ENCODE measurements at regions not wholly inside any gene's neighbourhood (a gene's known extent, or its start where the extent isn't known, plus 50 kb on each side); places are given as distances from the start of the nearest gene placed in this dataset.

GRCh38 chr1:116832308-116832931 is 77.3 kb upstream of the PTGFRN start:
- H3K36me3 ChIP-seq: no peaks in the 10 kb centered on the region
- no peak for ATAC-seq
- 56 to 67% (median 59%) methylated on average over 6 of the region's 6 CpGs for WGBS, 4 donors
- DNase-seq: no peak
- TF ChIP-seq POLR2A (IDR thresholded peaks at IDR 0.05) (no peak), CTCF (IDR thresholded peaks at IDR 0.05) (no peak)
- peaks cover 0 to 6% (median 0%) of the 10 kb centered on the region in 12 donors for H3K4me1 ChIP-seq
- H3K9me3 ChIP-seq: peaks cover 0 to 7% (median 0%) of the 10 kb centered on the region in 12 donors
- H3K27me3 ChIP-seq: no peaks in the 10 kb centered on the region
- H3K27ac ChIP-seq: no peak overlapping the region
- intact Hi-C loops (cut with DNase I): no loop called here
- H3K4me3 ChIP-seq: no peak overlapping the region

GRCh38 chr1:116832932-116833578 is 76.7 kb upstream of the PTGFRN start:
- no peak for ATAC-seq
- intact Hi-C loops (cut with DNase I): no loop called here
- TF ChIP-seq CTCF (IDR thresholded peaks at IDR 0.05) (no peak), POLR2A (IDR thresholded peaks at IDR 0.05) (no peak)
- DNase-seq: no peak
- Histone ChIP-seq H3K27me3 (no peaks in the 10 kb centered on the region), H3K9me3 (peaks cover 0 to 9% (median 0%) of the 10 kb centered on the region in 12 donors), H3K4me3 (no peak overlapping the region), H3K36me3 (no peaks in the 10 kb centered on the region), H3K4me1 (peaks cover 0 to 6% (median 0%) of the 10 kb centered on the region in 12 donors), H3K27ac (no peak overlapping the region)
- 77 to 79% (median 78%) methylated on average over 3 of the region's 3 CpGs for WGBS, 4 donors

GRCh38 chr1:116833718-116834117 is 76.0 kb upstream of the PTGFRN start:
- TF ChIP-seq CTCF (IDR thresholded peaks at IDR 0.05) (no peak), POLR2A (IDR thresholded peaks at IDR 0.05) (no peak)
- 33 to 60% (median 52%) methylated on average over 1 of the region's 1 CpG for WGBS, 4 donors
- intact Hi-C loops (cut with DNase I): no loop called here
- no peaks in the 10 kb centered on the region for H3K27me3 ChIP-seq
- peaks cover 0 to 9% (median 0%) of the 10 kb centered on the region in 12 donors for H3K9me3 ChIP-seq
- H3K4me1 ChIP-seq: peaks cover 0 to 6% (median 0%) of the 10 kb centered on the region in 12 donors
- H3K36me3 ChIP-seq: no peaks in the 10 kb centered on the region
- DNase-seq: no peak
- H3K27ac ChIP-seq: no peak overlapping the region
- no peak for ATAC-seq
- H3K4me3 ChIP-seq: no peak overlapping the region

GRCh38 chr1:116834595-116834994 is 75.1 kb upstream of the PTGFRN start:
- Histone ChIP-seq H3K9me3 (peaks cover 0 to 9% (median 0%) of the 10 kb centered on the region in 12 donors), H3K4me1 (peaks cover 0 to 6% (median 0%) of the 10 kb centered on the region in 12 donors), H3K4me3 (no peak overlapping the region), H3K36me3 (no peaks in the 10 kb centered on the region), H3K27me3 (no peaks in the 10 kb centered on the region), H3K27ac (no peak overlapping the region)
- intact Hi-C loops (cut with DNase I): no loop called here
- ATAC-seq (no peak), DNase-seq (no peak)
- WGBS, 4 donors: 83 to 91% (median 85%) methylated on average over 2 of the region's 2 CpGs
- TF ChIP-seq CTCF (IDR thresholded peaks at IDR 0.05): no peak
- no peak for TF ChIP-seq POLR2A (IDR thresholded peaks at IDR 0.05)
